ENCODE measurements at regions not wholly inside any gene's neighbourhood (a gene's known extent, or its start where the extent isn't known, plus 50 kb on each side); places are given as distances from the start of the nearest gene placed in this dataset.
"Not testable (repeated sequence)": the region's sequence is repeated elsewhere in the genome, so short reads cannot be mapped to it uniquely, and the experiment has no call there.

DNA sequence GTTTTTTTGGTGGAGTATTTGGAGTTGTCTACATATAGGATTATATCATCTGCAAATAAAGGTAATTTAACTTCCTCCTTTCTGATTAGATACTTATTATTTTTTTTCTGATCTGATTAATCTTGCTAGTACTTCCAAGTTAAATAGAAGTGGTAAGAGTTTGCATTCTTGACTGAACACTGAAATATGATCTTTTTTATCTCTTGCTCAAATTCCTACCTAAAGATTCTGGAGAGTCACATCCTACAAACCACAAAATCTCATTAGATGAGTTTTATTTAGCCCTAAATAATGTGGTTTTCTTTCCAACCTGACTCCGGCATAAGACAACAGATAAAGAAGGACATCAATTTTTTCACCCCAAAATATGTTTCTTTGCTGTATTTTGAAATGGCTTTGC, 977.9 kb upstream of the GBE1 start:
- DNase-seq: no peak

DNA sequence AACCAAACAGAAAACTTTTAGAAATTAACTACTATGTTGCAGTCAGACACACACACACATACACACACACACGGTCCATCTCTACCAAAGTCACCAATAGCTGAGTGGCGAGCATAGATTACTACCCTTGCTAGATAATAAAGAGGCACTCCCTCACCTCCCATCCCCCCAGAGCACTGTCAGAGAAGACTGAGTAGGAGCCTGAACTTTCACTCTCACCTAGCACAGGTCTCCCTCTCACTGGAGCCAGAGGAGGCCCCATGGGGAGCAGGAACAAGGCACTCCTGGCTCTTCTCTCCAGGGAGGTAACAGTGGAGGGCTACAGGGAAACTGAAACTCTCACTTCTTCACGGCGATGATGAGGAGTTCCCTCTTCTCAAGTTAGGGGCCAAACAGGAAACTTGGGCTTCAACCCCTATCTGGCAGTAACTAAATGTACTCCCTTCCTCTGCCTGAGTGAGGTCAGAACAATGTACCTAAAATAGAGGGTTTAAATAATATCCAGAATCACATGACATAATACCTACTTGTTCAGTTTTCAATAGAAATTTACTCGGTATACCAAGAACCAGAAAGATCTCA, 975.3 kb upstream of the GBE1 start:
- DNase-seq: no peak

DNA sequence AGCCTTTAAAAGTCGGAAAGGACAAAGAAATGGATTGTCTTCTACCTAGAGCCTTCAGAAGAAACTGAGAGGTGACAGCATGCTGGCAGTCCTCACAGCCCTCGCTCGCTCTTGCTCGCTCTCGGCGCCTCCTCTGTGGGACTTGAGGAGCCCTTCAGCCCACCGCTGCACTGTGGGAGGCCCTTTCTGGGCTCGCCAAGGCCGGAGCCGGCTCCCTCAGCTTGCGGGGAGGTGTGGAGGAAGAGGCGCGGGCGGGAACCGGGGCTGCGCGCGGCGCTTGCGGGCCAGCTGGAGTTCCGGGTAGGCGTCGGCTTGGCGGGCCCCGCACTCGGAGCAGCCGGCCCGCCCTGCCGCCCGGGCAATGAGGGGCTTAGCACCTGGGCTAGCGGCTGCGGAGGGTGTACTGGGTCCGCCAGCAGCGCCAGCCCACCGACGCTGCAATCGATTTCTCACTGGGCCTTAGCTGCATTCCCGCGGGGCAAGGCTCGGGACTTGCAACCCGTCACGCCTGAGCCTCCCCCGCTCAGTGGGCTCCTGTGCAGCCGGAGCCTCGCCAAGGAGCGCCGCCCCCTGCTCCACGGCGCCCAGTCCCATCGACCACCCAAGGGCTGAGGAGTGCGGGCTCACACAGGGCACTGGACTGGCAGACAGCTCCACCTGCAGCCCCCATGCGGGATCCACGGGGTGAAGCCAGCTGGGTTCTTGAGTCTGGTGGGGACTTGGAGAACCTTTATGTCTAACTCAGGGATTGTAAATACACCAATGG, 953.8 kb upstream of the GBE1 start:
- DNase-seq: no peak

DNA sequence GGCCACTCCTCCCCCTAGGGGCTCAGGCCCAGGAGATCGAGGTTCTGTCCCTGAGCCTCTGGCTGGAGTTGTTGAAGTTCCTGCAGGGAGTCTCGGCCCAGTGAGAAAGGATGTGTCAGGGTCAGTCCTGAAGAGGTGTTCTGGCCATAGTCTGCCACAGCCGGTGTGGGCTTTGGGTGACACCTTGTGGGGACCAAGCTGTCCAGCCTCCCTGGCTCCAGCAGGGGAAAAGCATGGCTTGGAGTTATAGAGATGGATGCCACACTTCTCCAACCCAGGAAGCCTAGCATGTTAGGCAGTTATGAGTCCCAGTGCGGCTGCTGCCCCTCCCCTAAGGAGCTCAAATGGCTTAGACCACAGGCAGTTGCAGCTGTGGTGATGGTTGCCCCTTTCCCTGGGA, 945.6 kb upstream of the GBE1 start:
- no peak for DNase-seq

DNA sequence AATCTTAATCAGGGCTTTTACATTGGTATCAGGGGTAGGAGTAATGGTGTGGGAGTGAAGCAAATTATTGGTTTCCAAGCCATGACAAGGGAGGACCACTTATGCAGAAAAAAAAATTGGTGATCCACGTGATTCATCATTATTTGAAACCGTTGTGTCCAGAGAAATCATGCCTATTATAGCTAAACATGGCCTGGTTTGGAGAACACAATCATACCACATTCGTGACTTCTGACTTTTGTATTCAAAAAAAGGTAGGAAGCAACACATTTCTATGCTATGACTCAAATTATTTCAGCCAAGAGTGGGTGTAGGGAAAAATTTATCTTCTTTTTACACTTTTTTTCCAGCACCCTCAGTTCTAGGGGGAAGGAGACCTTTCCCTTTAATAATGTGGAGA, 924.3 kb upstream of the GBE1 start:
- no peak for DNase-seq

DNA sequence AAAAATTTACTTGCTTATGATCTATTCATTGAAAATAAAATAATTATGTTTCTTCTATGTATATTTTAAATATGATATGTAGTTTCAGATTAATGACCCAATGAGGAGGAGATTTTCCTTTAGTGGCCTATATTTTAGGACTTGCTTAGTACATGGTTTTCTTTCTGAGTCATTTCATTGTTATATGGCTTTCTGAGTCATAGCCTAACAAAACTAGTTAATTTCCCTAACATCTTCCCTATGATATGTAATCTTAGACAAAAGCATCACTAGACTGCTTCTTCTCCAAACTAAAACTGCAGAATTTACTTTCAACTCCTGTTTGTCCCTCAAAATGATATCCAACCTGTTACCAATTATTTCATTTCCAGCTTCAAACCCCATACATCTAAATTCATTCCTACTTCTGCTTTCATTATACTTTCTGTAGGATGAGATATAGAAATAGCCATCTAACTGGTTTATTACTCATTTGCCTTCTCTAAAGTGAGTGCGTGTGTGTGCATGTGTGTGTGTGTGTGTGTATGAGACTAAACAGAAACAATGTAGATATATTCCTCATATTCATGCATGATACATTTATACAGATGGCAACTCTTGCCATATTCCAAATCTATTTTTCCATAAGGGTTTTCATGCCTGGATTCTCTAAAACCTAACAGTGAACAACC, 915.0 kb upstream of the GBE1 start:
- no peak for DNase-seq

DNA sequence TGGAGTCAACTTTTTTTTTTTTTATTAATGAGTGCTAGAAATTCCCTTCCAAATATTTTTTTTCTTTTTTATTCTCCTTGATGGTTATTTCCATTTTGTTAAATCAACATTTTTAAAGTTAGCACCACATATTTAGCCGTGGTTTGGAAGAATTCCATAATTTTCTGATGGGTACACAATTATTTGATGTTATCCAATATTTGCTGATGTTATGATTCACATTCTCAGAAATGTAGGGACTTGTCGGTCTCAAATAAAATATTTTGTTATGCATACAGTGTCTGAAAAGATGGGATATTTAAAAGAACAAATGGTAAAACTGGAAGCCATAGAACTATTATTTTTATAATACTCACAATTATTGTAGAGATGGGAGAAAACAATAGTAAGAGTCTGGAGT, 911.5 kb upstream of the GBE1 start:
- no peak for DNase-seq

DNA sequence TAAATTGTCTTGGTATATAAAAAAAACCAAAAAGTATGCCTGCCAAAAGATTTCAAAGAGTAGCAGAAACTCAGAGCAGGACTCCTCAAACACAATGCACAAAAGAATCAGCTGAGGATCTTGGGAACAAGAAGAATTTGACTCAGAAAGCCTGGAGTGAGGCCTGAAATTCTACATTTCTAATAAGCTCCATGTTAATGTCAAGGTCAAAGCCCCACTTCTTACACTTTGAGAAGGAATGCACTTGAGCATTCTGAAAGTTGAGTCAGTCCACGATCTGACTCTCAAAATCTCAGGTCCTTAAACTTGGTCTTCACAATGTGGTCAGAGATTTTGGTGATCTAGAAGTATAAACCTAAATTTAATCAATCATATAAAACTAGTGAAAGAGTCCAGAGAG, 910.0 kb upstream of the GBE1 start:
- no peak for DNase-seq

DNA sequence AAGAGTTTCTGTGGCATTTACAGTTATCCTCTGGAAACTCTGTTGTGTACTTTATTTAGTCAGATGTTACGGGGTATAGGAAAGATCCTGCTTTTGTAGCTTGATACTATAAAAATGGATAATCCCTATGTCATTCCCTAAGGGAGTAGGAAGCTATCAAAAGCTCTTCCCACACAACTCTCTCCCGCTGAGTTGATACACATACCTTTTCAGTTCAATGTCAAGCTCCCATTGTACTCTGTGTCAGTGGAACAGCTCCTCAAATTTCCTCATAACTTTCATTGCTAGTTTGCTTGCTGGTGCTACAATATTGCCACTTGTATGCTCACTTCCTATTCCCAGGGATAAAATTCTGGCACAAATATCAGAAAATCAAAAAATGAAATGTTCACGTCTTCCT, 893.3 kb upstream of the GBE1 start:
- DNase-seq: no peak

DNA sequence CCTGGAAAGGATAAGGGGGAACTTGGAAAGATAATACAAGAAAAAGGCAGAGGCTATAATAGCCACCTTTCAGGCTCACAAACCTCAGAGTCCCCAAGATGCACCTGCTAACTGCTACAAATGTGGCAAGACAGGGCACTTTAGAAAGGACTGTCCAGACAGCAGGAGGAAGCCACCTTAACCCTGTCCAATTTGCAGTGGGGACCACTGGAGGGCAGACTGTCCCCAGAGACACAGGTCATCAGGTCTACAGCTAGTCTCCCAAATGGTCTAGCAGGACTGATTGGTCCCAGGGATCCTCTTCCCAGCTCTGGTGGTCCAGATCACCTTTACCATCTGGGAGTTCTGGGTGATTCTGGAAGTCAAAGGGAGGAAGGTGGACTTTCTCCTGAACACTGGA, 882.5 kb upstream of the GBE1 start:
- DNase-seq: no peak

DNA sequence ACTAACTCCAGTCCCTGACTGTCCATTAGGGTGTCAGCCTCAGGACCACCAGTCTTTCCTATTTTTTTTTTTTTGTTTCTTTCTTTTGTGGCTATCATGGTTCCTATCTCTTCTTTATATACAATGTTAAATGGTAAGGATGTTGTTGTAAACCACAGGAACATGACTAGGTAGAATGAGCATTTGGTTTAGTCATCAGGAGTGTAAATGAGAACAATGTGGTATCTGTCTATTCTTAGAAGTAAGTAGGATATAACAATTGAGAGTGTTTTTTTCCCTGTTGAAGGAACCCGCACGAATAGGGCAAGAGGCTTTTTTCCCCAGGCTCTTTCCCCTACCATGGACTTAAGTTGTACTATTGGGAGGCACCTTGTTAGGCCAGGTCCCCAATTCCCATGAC, 880.3 kb upstream of the GBE1 start:
- DNase-seq: no peak

DNA sequence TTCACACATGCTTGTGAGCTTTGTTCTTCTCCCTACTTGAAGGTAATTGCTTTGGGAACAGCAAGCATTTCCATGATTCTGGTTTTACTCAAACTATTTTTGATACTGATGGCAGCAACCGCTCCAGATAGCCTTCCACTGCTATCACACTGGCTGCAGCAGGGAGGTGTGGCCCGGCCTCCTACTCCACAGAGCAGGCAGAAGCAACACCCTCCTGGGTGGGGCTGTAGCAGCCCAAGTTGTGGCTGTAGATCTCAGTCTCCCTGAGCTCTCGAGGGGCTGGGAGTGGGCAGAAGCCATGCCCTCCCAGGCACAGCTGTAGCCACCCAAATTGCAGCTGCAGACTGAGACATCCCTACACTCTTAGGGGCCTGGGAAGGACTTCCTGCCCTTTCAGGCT, 878.8 kb upstream of the GBE1 start:
- DNase-seq: no peak

DNA sequence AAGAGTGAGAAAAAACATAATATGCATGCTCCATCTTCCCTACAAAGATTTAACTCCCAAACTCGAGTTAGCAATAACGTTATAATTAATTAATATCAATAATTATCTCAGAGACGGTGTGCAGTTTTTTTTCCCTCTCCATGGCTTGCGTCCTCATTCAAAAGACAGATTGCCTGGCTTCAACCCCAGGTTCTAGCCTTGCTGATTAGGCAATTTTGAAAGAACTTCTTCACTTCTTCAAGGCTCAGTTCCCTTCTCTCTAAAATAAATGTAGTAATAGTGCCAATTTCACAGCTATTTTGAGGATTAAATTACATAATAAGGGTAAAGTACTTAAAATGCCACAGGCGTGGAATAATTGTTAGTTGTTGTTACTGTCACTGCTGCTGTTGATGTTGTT, 876.1 kb upstream of the GBE1 start:
- no peak for DNase-seq

DNA sequence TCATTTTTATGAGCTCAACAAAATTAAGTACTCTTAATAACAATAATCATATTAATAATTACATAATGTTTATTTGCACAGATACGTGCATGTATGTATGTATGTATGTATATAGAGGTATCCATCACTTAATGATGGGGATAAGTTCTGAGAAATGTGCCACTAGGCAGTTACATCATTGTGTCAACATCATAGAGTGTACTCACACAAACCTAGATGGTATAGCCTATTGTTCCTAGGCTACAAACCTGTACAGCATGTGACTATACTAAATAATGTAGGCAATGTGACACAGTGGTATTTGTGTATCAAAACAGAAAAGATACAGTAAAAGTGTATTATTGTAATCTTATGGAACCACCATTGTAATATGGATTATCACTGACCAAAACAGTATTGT, 874.7 kb upstream of the GBE1 start:
- DNase-seq: no peak

DNA sequence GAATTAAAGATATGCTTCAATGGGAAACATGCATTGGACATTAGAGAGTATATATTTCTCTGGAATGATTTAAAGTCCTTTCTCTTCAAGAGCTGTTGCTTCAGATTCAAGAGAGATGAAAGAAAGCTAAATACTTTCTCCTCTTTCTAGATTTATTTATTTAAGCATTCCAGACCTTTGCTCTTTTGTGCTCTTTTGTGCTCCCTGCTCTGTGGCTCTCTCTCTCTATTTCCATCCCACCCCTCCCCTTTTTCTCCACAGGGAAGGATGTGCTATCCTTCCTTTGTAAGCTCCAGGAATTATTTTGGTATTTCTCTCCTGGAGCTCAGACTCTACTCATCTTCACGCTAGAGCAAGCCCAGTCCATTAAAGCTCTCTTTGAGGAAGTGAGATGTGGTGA, 871.9 kb upstream of the GBE1 start:
- DNase-seq: no peak

DNA sequence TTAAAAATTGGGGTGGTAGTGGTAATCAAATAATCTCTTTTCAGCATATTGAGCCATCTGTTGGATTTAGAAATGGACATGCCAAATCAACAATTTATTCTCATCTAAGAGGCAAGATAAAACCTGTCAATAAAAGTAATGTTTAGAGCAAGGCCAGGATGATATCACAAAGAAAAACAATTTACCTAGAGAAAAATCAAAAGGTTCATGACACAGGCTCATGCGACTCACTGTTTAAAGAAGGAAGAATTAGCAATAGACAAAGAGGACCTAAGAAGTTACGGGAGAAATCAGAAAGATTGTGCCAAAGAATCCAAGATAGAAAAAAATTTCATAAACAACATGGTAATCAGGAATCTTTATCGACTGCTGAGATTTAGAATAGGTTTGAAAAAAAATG, 868.5 kb upstream of the GBE1 start:
- no peak for DNase-seq

DNA sequence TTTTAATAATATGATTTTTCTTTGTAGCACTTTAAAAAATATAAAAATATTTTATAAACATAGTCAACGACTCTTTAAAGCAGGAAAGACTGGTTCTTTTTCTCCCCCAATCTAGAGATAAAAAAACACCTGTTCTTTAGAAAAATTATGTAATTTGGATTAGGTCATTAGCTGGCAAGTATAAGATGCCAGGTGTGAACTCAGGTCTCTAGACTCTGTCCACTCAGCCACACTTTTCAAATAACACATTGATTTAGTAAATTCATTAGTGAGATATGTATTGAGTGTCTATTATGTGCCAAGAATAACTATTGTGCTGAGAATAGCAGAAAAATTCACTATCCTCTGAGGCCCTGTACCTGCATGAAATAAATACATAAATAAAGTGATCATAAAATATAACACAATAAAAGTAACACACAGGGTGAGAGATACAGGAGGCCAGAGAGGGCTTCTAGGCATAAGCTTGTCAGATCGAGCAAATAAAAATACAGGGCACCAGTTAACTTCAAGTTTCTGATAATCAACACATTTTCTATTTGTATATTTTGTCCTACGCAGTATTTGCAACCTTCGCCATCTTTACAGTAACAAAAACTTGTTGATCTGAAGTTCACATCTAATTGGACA, 867.1 kb upstream of the GBE1 start:
- no peak for DNase-seq

DNA sequence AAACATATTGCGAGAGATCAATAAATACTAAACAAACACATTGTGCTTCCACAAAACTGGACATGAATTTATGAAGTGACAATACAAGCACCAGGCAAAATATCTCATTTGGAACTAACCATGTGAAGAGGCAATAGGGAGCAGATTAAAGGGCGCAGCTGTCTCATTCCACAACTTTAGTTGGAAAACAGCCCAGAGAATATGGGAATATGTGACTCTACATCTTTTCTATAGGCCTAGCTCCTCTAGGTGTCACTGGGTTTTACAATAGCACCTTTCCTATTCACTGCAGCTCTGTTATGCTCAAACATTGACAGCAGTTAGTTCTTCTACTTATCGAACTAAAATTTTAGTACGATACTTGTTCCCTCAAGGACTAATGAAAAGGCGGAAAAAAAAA, 866.3 kb upstream of the GBE1 start:
- DNase-seq: no peak

DNA sequence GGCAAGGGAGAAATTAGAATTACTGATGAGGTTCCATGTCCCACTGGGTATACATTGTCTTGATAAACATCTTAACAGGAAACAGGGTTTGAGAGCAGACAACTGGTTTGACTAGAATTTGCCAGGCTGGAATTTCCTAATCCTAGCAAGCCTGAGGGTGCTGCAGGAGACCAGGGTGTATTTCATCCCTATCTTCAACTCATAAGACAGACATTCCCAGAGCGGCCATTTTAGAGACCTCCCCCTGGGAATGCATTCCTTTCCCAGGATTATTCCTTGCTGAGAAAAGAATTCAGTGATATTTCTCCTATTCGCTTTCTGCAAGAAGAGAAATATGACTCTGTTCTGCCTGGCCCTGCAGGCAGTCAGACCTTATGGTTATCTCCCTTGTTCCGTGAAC, 859.3 kb upstream of the GBE1 start:
- DNase-seq: not testable (repeated sequence)

DNA sequence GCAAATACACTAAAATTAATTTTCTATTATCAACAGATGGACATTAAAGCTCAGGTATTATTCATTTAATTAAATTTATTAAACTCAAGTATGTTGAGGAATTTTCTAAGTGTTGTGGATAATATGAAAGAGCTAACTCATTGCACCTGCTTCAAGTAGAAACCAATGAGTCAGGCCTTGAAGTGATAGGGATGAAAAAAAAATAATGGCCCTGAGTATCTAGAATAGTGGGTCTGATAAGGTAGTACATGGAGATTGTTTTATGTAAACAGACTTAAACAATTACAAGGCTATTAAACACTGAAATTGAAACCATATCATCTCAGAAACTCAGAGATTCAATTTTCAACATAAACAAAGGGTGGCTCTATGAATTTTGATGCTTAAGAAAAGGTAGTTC, 857.1 kb upstream of the GBE1 start:
- DNase-seq: no peak

DNA sequence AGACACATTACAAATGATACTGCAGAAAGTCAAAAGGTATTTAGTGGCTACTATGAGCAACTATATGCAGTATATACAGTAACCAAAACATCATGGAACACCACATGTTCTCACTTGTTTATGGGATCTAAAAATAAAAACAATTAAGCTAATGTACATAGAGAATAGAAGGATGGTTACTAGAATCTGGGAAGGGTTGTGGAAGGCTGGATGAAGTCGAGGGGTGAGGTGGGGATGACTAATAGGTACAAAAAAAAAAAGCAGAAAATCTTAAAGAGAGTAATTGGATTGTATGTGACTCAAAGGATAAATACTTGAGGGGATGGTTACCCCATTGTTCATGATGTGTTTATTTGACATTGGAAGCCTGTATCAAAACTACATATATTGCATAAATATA, 848.8 kb upstream of the GBE1 start:
- no peak for DNase-seq

DNA sequence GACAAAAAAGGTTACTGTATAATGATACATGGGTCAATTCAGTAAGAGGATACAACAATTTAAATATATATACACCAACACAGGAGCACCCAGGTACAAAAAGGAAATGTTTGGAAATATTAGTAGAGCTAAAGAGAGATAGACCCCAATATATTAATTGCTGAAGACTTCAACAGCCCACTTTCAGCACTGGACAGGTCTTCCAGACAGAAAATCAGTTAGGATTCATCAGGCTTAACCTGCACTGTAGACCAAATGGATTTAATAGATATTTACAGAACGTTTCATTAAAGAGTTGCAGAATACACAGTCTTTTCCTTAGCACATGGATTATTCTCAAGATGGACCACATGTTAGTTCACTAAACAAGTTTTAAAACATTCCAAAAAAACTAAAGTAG, 845.9 kb upstream of the GBE1 start:
- no peak for DNase-seq

DNA sequence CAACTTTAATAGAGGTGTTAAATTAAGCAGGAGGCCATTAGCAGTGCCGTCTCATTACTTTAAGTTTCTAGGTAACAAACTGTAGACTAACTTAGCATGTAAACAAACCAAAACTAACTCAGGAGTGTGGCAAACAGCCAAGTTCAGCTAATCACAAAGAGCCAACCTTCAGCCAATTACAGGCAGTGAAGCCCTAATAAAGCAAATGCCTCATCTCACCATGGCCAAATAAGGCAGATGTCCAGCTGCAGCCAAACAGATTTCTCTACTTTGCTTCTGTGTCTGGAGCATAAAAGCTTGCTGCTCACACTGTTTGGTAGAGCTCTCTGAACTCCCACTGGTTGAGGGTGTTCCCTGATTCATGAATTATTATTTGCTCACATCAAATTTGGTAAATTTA, 835.4 kb upstream of the GBE1 start:
- no peak for DNase-seq

DNA sequence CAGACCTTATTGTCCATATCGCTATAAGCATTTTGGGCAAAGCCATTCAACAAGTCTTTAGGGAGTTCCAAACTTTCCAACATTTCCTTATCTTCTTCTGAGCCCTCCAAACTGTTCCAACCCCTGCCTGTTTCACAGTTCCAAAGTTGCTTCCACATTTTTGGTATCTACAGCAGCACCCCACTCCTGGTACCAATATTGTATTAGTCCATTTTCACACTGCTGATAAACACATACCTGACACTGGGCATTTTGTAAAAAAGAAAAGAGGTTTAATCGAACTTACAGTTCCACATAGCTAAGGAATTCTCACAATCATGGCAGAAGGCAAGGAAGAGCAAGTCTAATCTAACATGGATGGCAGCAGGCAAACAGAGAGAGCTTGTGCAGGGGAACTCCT, 834.1 kb upstream of the GBE1 start:
- no peak for DNase-seq

Measured in inflammatory macrophage treated with lipopolysaccharide for 4 hours (primary cell).